ENCODE measurements at regions not wholly inside any gene's neighbourhood (a gene's known extent, or its start where the extent isn't known, plus 50 kb on each side); places are given as distances from the start of the nearest gene placed in this dataset.

- intact Hi-C loops (cut with DNase I), result no loop called here
- 90 to 91% methylated on average over 9 of the region's 9 CpGs for WGBS, 2 donors
- peak in 1 of 2 donors; percentile 34 for DNase-seq
- no peaks in the 10 kb centered on the region for H3K4me1 ChIP-seq (ENCODE audit: control insufficient read depth in 1 of 2, insufficient read depth in 2 of 2, low read length in 2 of 2)
- ATAC-seq (ENCODE audit: low FRiP score), result no peak
- no peaks in the 10 kb centered on the region for H3K36me3 ChIP-seq (ENCODE audit: control insufficient read depth in 1 of 2, insufficient read depth in 2 of 2, low read length in 1 of 2)
- no peaks in the 10 kb centered on the region for H3K27me3 ChIP-seq (ENCODE audit: control insufficient read depth in 1 of 2, insufficient read depth in 2 of 2, low read length in 1 of 2)
- no peak overlapping the region for H3K27ac ChIP-seq (ENCODE audit: low read depth in 1 of 2, low read length in 2 of 2)
- no peak overlapping the region for H3K4me3 ChIP-seq (ENCODE audit: low read length in 2 of 2)
- no peaks in the 10 kb centered on the region for H3K9me3 ChIP-seq (ENCODE audit: control insufficient read depth, low read length)
Measured at GRCh38 chr6:170021579-170021978, 269.3 kb downstream of the DLL1 start.

DNA sequence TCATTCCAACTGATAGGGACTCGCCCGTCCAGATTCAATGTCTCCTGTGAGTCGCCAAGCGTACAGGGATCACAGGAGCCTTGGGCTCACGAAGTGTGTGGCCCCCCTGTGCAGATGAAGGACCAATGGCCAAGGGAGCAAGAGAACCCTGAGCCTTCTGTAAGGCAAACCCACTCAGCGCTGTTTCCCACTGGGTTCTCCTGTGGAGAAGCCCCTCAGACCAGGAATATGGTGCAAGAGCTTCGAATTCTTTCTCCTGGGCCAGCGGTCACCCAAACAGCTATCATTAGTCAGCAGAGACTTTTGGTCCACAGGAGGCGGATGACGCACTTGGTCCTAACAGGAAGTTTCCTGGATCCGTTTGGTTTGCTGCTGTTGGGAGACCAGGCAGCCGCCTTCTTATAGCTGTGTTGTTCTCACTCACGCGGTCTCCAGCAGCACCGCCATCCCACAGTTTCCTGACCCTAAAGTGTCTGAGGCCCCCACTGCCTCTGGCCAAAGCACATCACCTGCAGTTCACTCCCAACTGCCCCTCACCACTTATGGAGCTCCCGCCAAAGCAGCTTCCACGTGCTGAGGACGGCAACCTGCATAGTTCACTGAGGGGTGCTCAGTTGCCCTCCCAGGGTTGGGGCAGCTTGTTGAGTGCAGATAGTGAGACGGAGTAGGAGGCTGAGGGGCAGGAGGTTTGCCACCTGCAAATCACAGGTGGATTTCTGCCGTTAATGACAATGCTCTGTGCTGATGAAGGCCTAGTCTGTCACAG is 268.6 kb downstream of the ERMARD start:
- ATAC-seq (ENCODE audit: low FRiP score) (no peak), DNase-seq (peak in 1 of 2 donors; percentile 47)
- 96% methylated on average over 20 of the region's 20 CpGs for WGBS, 2 donors
- no peak overlapping the region for H3K27ac ChIP-seq (ENCODE audit: low read depth in 1 of 2, low read length in 2 of 2)
- H3K27me3 ChIP-seq (ENCODE audit: control insufficient read depth in 1 of 2, insufficient read depth in 2 of 2, low read length in 1 of 2), result no peaks in the 10 kb centered on the region
- no peaks in the 10 kb centered on the region for H3K36me3 ChIP-seq (ENCODE audit: control insufficient read depth in 1 of 2, insufficient read depth in 2 of 2, low read length in 1 of 2)
- no peak overlapping the region for H3K4me3 ChIP-seq (ENCODE audit: low read length in 2 of 2)
- H3K4me1 ChIP-seq (ENCODE audit: control insufficient read depth in 1 of 2, insufficient read depth in 2 of 2, low read length in 2 of 2), result no peaks in the 10 kb centered on the region
- intact Hi-C loops (cut with DNase I), result no loop called here
- H3K9me3 ChIP-seq (ENCODE audit: control insufficient read depth, low read length), result no peaks in the 10 kb centered on the region

DNA sequence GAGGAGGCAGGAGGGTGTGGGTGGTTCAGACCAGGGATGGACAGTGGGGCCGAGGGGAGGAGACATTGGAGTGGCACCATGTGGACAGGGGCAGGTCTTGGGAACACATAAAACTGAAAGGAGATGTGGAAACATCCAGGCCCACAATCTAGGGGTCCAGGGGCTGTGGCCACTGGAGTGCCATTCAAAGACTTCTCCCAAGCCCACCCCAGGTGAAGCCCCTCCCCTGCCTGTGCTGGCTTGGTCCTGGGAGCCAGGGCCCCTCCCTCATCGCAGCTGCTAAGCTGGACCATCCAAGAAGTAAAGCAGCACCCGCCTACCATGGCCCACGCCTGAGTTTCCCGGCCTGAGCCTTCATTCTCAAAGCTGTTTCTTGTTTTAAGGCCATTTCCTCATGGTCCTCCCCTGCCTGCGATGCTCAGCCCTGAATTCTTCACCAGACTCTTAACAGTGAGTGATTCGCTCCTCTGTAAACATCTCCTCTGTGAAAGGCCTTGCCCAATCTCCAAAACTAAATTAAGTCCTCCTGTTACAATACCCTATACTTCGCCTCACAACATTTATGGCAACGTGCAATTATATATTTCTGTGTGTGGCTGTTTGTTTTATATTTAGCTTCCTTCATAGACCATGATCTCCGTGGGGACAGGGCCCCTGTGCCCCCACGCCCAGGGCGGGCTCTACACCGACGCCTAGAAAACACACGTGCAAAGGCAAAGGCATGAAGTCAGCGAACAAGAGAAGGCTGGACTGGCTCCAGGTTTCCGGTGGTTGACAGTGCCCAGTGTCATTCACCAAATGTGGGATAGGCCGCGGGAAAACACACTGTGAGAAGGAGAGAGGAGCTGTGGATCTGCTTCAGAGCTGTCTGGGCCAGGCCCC is 267.8 kb downstream of the ERMARD start:
- intact Hi-C loops (cut with DNase I), result no loop called here
- Histone ChIP-seq H3K36me3 (ENCODE audit: control insufficient read depth in 1 of 2, insufficient read depth in 2 of 2, low read length in 1 of 2) (no peaks in the 10 kb centered on the region), H3K27me3 (ENCODE audit: control insufficient read depth in 1 of 2, insufficient read depth in 2 of 2, low read length in 1 of 2) (no peaks in the 10 kb centered on the region), H3K4me1 (ENCODE audit: control insufficient read depth in 1 of 2, insufficient read depth in 2 of 2, low read length in 2 of 2) (no peaks in the 10 kb centered on the region), H3K9me3 (ENCODE audit: control insufficient read depth, low read length) (no peaks in the 10 kb centered on the region), H3K27ac (ENCODE audit: low read depth in 1 of 2, low read length in 2 of 2) (no peak overlapping the region), H3K4me3 (ENCODE audit: low read length in 2 of 2) (no peak overlapping the region)
- DNase-seq, result peak in 1 of 2 donors; percentile 53
- ATAC-seq (ENCODE audit: low FRiP score), result no peak
- 82 to 87% methylated on average over 18 to 19 of the region's 19 CpGs for WGBS, 2 donors

DNA sequence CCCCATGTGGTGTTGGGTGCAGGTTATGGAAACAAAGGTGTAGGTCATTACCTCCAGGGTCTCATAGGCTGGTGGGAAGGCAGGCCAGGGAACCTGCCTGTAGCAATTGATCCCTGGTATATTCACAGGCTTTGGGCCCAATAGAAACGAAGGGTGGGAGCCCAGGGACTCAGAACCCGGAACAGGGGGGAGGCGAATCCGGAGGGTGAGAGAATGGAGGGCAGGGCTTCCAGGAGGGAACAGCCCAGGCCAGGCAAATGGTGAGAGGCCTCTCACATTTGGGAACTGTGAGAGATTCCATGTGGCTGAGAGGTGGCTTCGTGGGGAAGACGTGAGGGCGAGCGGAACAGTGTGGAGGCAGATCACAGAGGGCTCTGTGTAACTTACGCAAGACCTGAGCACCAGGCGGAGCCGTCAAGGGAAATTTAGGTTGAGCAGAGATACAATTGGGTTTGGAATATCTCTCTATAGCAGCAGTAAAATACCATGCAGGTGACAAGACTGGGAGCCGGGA is 267.1 kb downstream of the ERMARD start:
- Histone ChIP-seq H3K4me3 (ENCODE audit: low read length in 2 of 2) (no peak overlapping the region), H3K27me3 (ENCODE audit: control insufficient read depth in 1 of 2, insufficient read depth in 2 of 2, low read length in 1 of 2) (no peaks in the 10 kb centered on the region), H3K36me3 (ENCODE audit: control insufficient read depth in 1 of 2, insufficient read depth in 2 of 2, low read length in 1 of 2) (no peaks in the 10 kb centered on the region), H3K9me3 (ENCODE audit: control insufficient read depth, low read length) (peaks cover 1% of the 10 kb centered on the region), H3K27ac (ENCODE audit: low read depth in 1 of 2, low read length in 2 of 2) (no peak overlapping the region), H3K4me1 (ENCODE audit: control insufficient read depth in 1 of 2, insufficient read depth in 2 of 2, low read length in 2 of 2) (no peaks in the 10 kb centered on the region)
- WGBS, 2 donors, result 97 to 98% methylated on average over 12 of the region's 12 CpGs
- intact Hi-C loops (cut with DNase I), result no loop called here
- ATAC-seq (ENCODE audit: low FRiP score) (no peak), DNase-seq (peak in 1 of 2 donors; percentile 67)

DNA sequence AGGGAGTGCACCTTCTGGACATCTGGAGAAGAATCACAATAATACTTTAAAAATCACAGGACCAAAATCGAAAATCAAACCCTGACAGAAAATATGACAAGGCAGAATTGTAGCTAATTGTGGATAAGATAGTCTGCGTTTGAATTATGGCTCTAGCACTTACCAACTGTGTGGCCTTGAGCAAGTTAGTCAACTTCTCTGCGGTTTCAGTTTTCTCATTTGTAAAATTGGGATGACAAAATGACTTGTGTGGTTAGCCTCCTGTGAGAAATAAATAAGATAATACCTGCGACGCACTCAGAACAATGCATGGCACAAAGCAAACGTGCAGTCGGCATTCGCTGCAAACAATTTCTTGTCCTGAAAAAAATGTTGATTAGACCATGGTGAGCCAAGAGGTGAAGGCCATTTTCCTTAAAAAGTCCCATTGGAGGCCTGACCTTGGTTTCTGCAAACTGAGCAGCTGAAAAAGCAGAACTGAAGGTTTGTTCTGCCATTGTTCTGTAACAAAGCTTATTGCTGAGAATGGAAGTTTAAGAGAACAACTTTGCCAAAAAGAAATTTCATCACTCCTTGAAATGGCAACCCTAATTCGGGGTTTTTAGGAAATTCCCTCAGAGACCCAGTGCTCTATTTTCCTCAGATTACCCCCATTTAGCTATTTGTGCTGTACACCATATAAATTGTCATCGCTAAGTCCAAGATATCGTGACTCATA is 266.3 kb downstream of the ERMARD start:
- H3K4me1 ChIP-seq (ENCODE audit: control insufficient read depth in 1 of 2, insufficient read depth in 2 of 2, low read length in 2 of 2), result no peaks in the 10 kb centered on the region
- no peak overlapping the region for H3K27ac ChIP-seq (ENCODE audit: low read depth in 1 of 2, low read length in 2 of 2)
- H3K9me3 ChIP-seq (ENCODE audit: control insufficient read depth, low read length), result peaks cover 1% of the 10 kb centered on the region
- WGBS, 2 donors, result 86% methylated on average over 11 of the region's 11 CpGs
- no peak for DNase-seq
- no peak for ATAC-seq (ENCODE audit: low FRiP score)
- no peak overlapping the region for H3K4me3 ChIP-seq (ENCODE audit: low read length in 2 of 2)
- intact Hi-C loops (cut with DNase I), result no loop called here
- no peaks in the 10 kb centered on the region for H3K27me3 ChIP-seq (ENCODE audit: control insufficient read depth in 1 of 2, insufficient read depth in 2 of 2, low read length in 1 of 2)
- H3K36me3 ChIP-seq (ENCODE audit: control insufficient read depth in 1 of 2, insufficient read depth in 2 of 2, low read length in 1 of 2), result no peaks in the 10 kb centered on the region

GRCh38 chr6:170013815-170014214 is 262.4 kb downstream of the ERMARD start:
- ATAC-seq (ENCODE audit: low FRiP score), result no peak
- no peak overlapping the region for H3K27ac ChIP-seq (ENCODE audit: low read depth in 1 of 2, low read length in 2 of 2)
- intact Hi-C loops (cut with DNase I), result no loop called here

DNA sequence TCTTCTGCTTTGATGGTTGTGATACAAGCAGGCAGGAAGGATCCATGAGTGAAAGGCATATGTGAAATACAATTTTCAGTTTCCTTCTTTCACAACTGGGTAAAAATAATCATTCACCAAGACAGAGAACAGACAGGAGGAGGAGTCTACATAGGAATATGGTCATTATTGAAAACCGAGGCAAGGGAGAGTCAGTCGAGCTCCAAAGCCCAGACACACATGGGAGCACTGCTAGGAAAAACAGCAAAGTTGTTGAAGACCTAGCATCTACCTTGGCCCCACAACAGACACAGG is 260.6 kb downstream of the ERMARD start:
- 82 to 89% methylated on average over 2 of the region's 2 CpGs for WGBS, 2 donors
- intact Hi-C loops (cut with DNase I), result no loop called here

More at GRCh38 chr6:170013815-170014214, 262.4 kb downstream of the ERMARD start:
- WGBS, 2 donors, result 89 to 94% methylated on average over 2 of the region's 2 CpGs
- no peak for DNase-seq
- H3K9me3 ChIP-seq (ENCODE audit: control insufficient read depth, low read length), result peaks cover 1% of the 10 kb centered on the region
- H3K27me3 ChIP-seq (ENCODE audit: control insufficient read depth in 1 of 2, insufficient read depth in 2 of 2, low read length in 1 of 2), result no peaks in the 10 kb centered on the region
- no peaks in the 10 kb centered on the region for H3K36me3 ChIP-seq (ENCODE audit: control insufficient read depth in 1 of 2, insufficient read depth in 2 of 2, low read length in 1 of 2)
- H3K4me3 ChIP-seq (ENCODE audit: low read length in 2 of 2), result no peak overlapping the region
- H3K4me1 ChIP-seq (ENCODE audit: control insufficient read depth in 1 of 2, insufficient read depth in 2 of 2, low read length in 2 of 2), result no peaks in the 10 kb centered on the region

DNA sequence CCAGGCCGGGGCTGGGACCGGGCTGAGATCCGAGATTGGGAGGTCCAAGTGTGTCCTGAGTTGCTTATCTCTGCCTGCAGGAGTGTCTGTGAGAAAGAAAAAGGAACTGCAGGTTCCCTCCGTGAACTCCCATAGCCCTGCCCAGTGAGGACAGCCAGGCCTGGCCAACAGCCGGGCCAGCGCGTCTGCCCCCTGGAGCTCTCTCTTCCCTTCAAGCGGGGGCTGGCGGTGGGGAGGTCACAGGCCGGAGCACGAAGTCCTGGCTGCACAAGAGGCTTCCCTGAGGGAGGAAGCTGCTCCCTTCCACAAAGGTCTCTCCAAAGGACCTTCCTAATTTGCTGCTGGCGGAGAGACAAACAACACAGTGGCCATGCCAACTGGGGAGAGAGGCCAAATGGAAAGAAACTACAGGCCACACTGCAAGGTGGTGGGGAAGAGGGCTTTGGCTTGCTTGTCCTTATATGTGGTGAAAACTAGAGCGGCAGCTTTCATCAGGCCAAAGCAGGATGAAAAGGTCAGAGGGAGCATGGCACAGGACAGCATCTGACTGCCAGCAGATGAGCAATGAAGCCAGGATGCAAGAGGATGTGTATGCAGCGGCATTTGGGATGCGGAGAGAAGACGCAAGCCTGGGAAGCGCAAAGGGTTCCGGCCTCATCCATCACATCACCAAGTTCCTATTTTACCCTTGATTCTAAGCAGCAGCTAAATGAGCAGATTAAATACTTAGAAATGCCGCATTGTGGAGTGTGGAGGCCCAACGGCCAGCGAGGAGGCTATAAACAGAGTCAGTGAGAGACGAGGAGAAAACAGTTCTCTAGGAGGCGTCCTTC is 260.0 kb downstream of the ERMARD start:
- Histone ChIP-seq H3K4me1 (ENCODE audit: control insufficient read depth in 1 of 2, insufficient read depth in 2 of 2, low read length in 2 of 2) (no peaks in the 10 kb centered on the region), H3K27me3 (ENCODE audit: control insufficient read depth in 1 of 2, insufficient read depth in 2 of 2, low read length in 1 of 2) (no peaks in the 10 kb centered on the region), H3K9me3 (ENCODE audit: control insufficient read depth, low read length) (peaks cover 1% of the 10 kb centered on the region), H3K27ac (ENCODE audit: low read depth in 1 of 2, low read length in 2 of 2) (no peak overlapping the region), H3K4me3 (ENCODE audit: low read length in 2 of 2) (no peak overlapping the region), H3K36me3 (ENCODE audit: control insufficient read depth in 1 of 2, insufficient read depth in 2 of 2, low read length in 1 of 2) (no peaks in the 10 kb centered on the region)
- intact Hi-C loops (cut with DNase I), result no loop called here
- WGBS, 2 donors, result 44 to 45% methylated on average over 23 of the region's 23 CpGs
- ATAC-seq (ENCODE audit: low FRiP score) (peak; percentile 76), DNase-seq (peak in 1 of 2 donors; percentile 81)

More for the DNA sequence above, 260.6 kb downstream of the ERMARD start:
- Histone ChIP-seq H3K36me3 (ENCODE audit: control insufficient read depth in 1 of 2, insufficient read depth in 2 of 2, low read length in 1 of 2) (no peaks in the 10 kb centered on the region), H3K27ac (ENCODE audit: low read depth in 1 of 2, low read length in 2 of 2) (no peak overlapping the region), H3K9me3 (ENCODE audit: control insufficient read depth, low read length) (peaks cover 1% of the 10 kb centered on the region), H3K4me1 (ENCODE audit: control insufficient read depth in 1 of 2, insufficient read depth in 2 of 2, low read length in 2 of 2) (no peaks in the 10 kb centered on the region), H3K27me3 (ENCODE audit: control insufficient read depth in 1 of 2, insufficient read depth in 2 of 2, low read length in 1 of 2) (no peaks in the 10 kb centered on the region), H3K4me3 (ENCODE audit: low read length in 2 of 2) (no peak overlapping the region)
- ATAC-seq (ENCODE audit: low FRiP score), result no peak
- DNase-seq, result no peak
